ENCODE measurements at regions not wholly inside any gene's neighbourhood (a gene's known extent, or its start where the extent isn't known, plus 50 kb on each side); places are given as distances from the start of the nearest gene placed in this dataset.

DNA sequence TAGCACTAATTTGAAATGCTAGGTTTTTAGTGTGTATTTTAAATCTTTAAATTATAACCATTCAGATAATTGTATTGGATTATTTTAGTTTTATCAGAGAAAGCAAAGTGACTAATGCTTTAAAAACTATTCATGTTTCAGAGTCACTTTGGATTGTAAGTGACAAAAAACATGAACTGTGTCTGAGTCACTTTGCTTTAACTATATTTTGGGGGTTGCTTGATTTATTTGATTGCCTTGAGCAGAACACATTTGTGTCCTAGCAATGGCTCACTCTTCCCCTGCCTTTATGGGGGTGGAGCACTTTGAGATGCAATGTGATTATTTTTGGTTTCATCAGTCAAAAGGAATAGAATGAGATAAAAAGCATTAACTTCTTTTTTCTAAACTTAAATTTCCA lies 188.4 kb upstream of the ARX start:
- TF ChIP-seq YY1 (IDR thresholded peaks at IDR 0.05; ENCODE audit: insufficient read depth, insufficient read length) (no peak), ZNF274 (IDR thresholded peaks at IDR 0.05; ENCODE audit: low read depth, low read length) (no peak), SUZ12 (IDR thresholded peaks at IDR 0.05; ENCODE audit: extremely low read depth, insufficient read depth, insufficient read length) (no peak)

Data from NT2/D1 (cell line).